ENCODE measurements at regions not wholly inside any gene's neighbourhood (a gene's known extent, or its start where the extent isn't known, plus 50 kb on each side); places are given as distances from the start of the nearest gene placed in this dataset.

DNA sequence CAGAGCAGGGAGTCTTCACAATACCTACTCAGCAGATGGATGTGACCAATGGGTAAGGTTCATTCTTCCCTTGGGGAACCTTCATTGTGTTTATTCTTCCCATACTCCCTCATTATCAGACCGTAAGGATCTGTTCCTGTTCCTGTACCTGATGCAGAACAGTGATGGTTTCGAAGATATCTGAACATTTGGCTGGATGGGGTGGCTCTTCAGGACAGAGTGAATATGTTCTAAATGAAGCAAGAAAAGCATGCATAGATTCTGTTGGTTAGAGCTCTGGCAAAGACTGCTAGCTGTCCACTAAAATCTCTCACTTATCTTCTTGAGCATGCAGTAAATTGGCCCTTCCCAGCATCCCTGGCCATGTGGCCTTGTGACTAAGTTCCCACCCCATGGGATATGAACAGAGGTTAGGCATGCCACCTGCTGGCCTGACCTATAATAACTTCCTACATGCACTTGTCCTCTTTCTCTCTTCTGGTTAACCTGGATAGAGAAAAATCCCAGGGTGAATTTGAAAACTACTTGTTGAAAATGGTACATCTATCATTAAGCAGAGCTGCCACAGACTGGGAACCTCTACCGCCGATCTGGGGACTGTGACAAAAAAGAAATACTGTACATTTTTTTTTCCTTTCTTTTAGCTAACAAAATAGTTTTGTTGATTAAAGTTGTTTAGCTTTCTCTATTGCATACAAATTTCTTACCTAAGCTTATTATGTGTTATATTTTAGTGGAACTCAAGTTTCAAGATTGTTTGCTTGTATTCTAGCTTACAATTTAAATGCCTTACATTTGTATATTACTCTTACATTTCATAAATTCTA lies 60.0 kb upstream of the BANK1 start:
- TF ChIP-seq, protein P1, sequence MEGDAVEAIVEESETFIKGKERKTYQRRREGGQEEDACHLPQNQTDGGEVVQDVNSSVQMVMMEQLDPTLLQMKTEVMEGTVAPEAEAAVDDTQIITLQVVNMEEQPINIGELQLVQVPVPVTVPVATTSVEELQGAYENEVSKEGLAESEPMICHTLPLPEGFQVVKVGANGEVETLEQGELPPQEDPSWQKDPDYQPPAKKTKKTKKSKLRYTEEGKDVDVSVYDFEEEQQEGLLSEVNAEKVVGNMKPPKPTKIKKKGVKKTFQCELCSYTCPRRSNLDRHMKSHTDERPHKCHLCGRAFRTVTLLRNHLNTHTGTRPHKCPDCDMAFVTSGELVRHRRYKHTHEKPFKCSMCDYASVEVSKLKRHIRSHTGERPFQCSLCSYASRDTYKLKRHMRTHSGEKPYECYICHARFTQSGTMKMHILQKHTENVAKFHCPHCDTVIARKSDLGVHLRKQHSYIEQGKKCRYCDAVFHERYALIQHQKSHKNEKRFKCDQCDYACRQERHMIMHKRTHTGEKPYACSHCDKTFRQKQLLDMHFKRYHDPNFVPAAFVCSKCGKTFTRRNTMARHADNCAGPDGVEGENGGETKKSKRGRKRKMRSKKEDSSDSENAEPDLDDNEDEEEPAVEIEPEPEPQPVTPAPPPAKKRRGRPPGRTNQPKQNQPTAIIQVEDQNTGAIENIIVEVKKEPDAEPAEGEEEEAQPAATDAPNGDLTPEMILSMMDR (IDR thresholded peaks at IDR 0.05; ENCODE audit: insufficient read depth, low read depth, low read length) = peak; percentile 75
- DNase-seq (ENCODE audit: low read depth) = peak; percentile 79
- H3K4me3 ChIP-seq (ENCODE audit: low read depth, low read length) = no peak overlapping the region

DNA sequence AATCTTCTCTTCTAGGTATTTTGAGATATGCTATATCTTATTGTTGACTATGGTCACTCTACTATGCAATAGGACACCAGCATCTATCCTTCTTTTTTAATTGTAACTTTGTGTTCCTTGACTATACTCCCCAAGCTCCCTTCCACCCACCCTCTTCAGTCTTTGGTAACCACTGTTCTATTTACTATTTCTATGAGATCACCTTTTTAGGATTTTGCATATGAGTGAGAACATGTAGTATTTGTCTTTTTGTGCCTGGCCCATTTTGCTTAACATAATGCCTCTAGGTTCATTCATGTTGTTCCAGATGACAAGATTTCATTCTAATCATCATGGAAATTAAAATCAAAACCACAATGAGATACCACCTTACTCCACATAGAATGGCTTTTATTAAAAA lies 63.3 kb upstream of the BANK1 start:
- TF ChIP-seq, protein P1 (IDR thresholded peaks at IDR 0.05; ENCODE audit: insufficient read depth, low read depth, low read length) = no peak
- DNase-seq (ENCODE audit: low read depth) = no peak
- no peak overlapping the region for H3K4me3 ChIP-seq (ENCODE audit: low read depth, low read length)

DNA sequence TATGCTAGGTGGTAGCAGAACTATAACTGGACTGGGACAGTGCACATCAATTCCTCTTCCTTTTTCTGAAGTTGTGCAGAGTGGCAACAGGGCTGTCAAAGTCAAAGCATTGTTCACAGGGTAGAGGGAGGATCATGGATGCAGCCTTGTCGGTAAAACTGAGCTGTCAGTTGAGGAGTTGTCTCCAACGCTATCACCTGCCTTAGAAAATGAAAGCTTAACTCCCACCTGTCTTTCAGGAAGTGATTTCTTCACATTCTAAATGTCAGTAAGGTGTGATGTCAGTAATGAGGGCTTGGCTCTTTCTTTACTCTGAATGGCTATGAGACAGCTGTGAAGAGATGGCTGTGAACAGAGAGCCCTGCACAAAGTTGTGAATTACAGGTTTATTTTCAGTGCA lies 66.4 kb upstream of the BANK1 start:
- no peak overlapping the region for H3K4me3 ChIP-seq (ENCODE audit: low read depth, low read length)
- TF ChIP-seq, protein P1 (IDR thresholded peaks at IDR 0.05; ENCODE audit: insufficient read depth, low read depth, low read length) = no peak
- no peak for DNase-seq (ENCODE audit: low read depth)

DNA sequence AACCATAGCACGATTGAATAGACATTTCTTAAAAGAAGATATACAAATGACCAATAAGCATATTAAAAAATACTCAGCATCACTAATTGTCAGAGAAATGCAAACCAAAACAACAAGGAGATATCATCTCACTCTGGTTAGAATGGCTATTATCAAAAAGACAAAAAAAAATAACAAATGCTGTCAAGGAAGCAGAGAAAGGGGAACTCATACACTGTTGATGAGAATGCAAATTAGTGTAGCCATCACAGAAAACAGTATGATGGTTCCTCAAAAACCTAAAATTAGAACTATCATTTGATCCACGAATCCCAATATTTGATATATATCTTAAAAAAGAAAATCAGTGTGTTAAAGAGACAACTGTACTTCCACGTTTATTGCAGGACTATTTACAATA lies 71.7 kb upstream of the BANK1 start:
- TF ChIP-seq, protein P1 (IDR thresholded peaks at IDR 0.05; ENCODE audit: insufficient read depth, low read depth, low read length) = no peak
- DNase-seq (ENCODE audit: low read depth) = no peak
- no peak overlapping the region for H3K4me3 ChIP-seq (ENCODE audit: low read depth, low read length)

DNA sequence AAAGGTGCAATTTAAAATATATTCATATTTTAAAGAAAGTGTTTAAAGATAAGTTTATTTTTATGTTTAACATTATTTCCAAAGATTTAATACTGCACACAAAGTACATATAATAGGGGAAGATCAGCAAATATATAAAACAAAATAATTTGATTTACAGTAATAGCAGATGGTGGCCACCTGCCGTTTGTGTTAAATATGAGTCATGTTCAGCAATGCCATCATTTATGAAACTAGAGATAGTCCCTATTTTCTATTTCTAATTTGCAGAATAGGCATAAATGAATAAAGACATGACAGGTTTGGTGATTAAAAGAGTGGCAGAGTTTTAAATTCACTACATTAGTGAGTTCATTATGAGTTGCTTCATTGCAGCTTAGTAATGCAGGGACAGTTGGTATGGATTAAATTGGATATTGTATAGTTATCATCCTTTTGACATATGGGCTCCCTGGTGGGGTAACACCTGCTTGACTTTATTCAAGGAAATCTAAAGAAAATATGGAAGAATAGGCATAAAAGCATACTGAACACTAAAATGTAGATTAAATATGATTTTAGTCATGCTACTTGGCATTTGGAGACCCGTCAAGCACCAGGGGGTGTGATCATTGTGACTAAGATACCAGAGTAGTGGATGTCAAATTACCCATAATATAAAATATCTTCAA lies 78.8 kb upstream of the BANK1 start:
- H3K4me3 ChIP-seq (ENCODE audit: low read depth, low read length) = no peak overlapping the region
- TF ChIP-seq, protein P1 (IDR thresholded peaks at IDR 0.05; ENCODE audit: insufficient read depth, low read depth, low read length) = no peak
- DNase-seq (ENCODE audit: low read depth) = no peak

DNA sequence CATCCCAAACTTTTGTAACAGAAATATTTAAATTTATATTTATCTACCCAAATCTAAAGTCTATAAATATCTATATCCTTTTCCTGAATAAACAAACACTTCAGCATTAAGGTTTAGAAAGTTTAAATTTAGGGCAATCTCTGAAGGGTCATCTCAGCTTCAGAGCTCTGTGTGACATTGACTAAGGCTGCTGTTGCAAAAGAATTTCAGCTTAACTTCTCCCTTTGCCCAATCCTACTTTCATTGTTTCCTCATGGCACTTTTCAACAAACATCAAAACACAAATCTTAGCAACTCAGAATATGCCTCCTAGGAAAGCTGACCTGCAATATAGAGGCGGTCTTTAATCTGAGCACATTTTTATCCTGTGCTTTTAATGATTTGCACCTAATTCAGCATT lies 79.7 kb upstream of the BANK1 start:
- TF ChIP-seq, protein P1 (IDR thresholded peaks at IDR 0.05; ENCODE audit: insufficient read depth, low read depth, low read length) = no peak
- no peak for DNase-seq (ENCODE audit: low read depth)
- no peak overlapping the region for H3K4me3 ChIP-seq (ENCODE audit: low read depth, low read length)
